ENCODE measurements at regions not wholly inside any gene's neighbourhood (a gene's known extent, or its start where the extent isn't known, plus 50 kb on each side); places are given as distances from the start of the nearest gene placed in this dataset.

- Histone ChIP-seq H4K20me1 (ENCODE audit: insufficient read depth, low read length) (no peaks in the 10 kb centered on the region), H3K4me1 (ENCODE audit: insufficient read depth, low read length, poor library complexity, severe bottlenecking) (no peaks in the 10 kb centered on the region), H2AFZ (ENCODE audit: low read length) (no peak overlapping the region), H3K4me3 (ENCODE audit: low read depth, low read length, poor library complexity, severe bottlenecking) (no peak overlapping the region), H3K9me2 (ENCODE audit: insufficient read depth, low read length) (no peaks in the 10 kb centered on the region), H3K27ac (ENCODE audit: low read depth, low read length, poor library complexity, severe bottlenecking) (no peak overlapping the region), H3K4me2 (ENCODE audit: low read length) (no peak overlapping the region), H3K79me2 (ENCODE audit: insufficient read depth, low read depth, low read length) (no peaks in the 10 kb centered on the region), H3K9me3 (ENCODE audit: low read length) (no peaks in the 10 kb centered on the region), H3K36me3 (ENCODE audit: insufficient read depth, low read length) (no peaks in the 10 kb centered on the region)
- intact Hi-C loops (cut with micrococcal nuclease; ENCODE audit: unreplicated experiment): no loop called here
- ChIA-PET POLR2A (no interaction called here), CTCF (ENCODE audit: unreplicated experiment) (no interaction called here)
- TF ChIP-seq CTCF (conservative IDR thresholded peaks at IDR 0.05; ENCODE audit: low read length): no peak
- TF ChIP-seq EZH2phosphoT487 (IDR thresholded peaks at IDR 0.05; ENCODE audit: borderline replicate concordance, low read depth, low read length): no peak
- BruUV-seq (replicated peaks): no TSS peak
- no peak for DNase-seq (ENCODE audit: low spot score)
These were observed 108.2 kb downstream of the CDC7 start for GRCh38 chr1:91608876-91609275.

DNA sequence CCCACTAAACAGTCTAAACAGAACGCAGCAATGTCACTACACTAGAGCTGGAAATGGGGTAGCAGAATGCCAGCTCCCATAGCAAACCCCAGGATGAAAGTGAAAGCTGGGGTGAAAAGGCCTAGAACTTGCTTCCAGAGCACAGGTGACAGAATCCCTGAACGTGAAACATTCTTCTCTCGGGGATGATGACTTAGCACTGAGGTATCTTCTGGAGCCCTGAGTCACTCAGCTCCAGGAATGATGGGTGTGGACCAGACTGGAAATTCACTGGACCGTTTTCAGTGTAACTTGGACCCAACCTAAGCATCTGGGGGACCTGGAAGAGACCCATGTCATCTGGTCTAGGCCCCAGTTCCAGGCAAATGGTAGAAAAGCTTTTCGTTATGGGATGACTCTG lies 108.9 kb downstream of the CDC7 start:
- Histone ChIP-seq H4K20me1 (ENCODE audit: insufficient read depth, low read length) (no peaks in the 10 kb centered on the region), H2AFZ (ENCODE audit: low read length) (no peak overlapping the region), H3K4me2 (ENCODE audit: low read length) (no peak overlapping the region), H3K36me3 (ENCODE audit: insufficient read depth, low read length) (no peaks in the 10 kb centered on the region), H3K4me3 (ENCODE audit: low read depth, low read length, poor library complexity, severe bottlenecking) (no peak overlapping the region), H3K9me2 (ENCODE audit: insufficient read depth, low read length) (no peaks in the 10 kb centered on the region), H3K4me1 (ENCODE audit: insufficient read depth, low read length, poor library complexity, severe bottlenecking) (no peaks in the 10 kb centered on the region), H3K27ac (ENCODE audit: low read depth, low read length, poor library complexity, severe bottlenecking) (no peak overlapping the region), H3K79me2 (ENCODE audit: insufficient read depth, low read depth, low read length) (no peaks in the 10 kb centered on the region), H3K9me3 (ENCODE audit: low read length) (no peaks in the 10 kb centered on the region)
- TF ChIP-seq EZH2phosphoT487 (IDR thresholded peaks at IDR 0.05; ENCODE audit: borderline replicate concordance, low read depth, low read length) (no peak), CTCF (conservative IDR thresholded peaks at IDR 0.05; ENCODE audit: low read length) (no peak)
- no peak for DNase-seq (ENCODE audit: low spot score)
- BruUV-seq (replicated peaks): no TSS peak
- intact Hi-C loops (cut with micrococcal nuclease; ENCODE audit: unreplicated experiment): no loop called here
- CTCF ChIA-PET (ENCODE audit: unreplicated experiment): no interaction called here
- POLR2A ChIA-PET: interaction anchor here (0.6 kb wide), 1 partner anchor 12 kb away, joined by 3 read pairs; no protein-coding TSS in a partner anchor

- no peaks in the 10 kb centered on the region for H3K79me2 ChIP-seq (ENCODE audit: insufficient read depth, low read depth, low read length)
- H3K9me2 ChIP-seq (ENCODE audit: insufficient read depth, low read length): no peaks in the 10 kb centered on the region
- no peak for DNase-seq (ENCODE audit: low spot score)
- no TSS peak for BruUV-seq (replicated peaks)
- TF ChIP-seq EZH2phosphoT487 (IDR thresholded peaks at IDR 0.05; ENCODE audit: borderline replicate concordance, low read depth, low read length) (no peak), CTCF (conservative IDR thresholded peaks at IDR 0.05; ENCODE audit: low read length) (no peak)
- no peak overlapping the region for H3K4me2 ChIP-seq (ENCODE audit: low read length)
- H3K4me3 ChIP-seq (ENCODE audit: low read depth, low read length, poor library complexity, severe bottlenecking): no peak overlapping the region
- no peaks in the 10 kb centered on the region for H3K36me3 ChIP-seq (ENCODE audit: insufficient read depth, low read length)
- intact Hi-C loops (cut with micrococcal nuclease; ENCODE audit: unreplicated experiment): no loop called here
- no peaks in the 10 kb centered on the region for H4K20me1 ChIP-seq (ENCODE audit: insufficient read depth, low read length)
- ChIA-PET CTCF (ENCODE audit: unreplicated experiment) (no interaction called here), POLR2A (interaction anchor here (0.6 kb wide), 1 partner anchor 13 kb away, joined by 3 read pairs; no protein-coding TSS in a partner anchor)
- no peaks in the 10 kb centered on the region for H3K4me1 ChIP-seq (ENCODE audit: insufficient read depth, low read length, poor library complexity, severe bottlenecking)
- no peak overlapping the region for H3K27ac ChIP-seq (ENCODE audit: low read depth, low read length, poor library complexity, severe bottlenecking)
- no peak overlapping the region for H2AFZ ChIP-seq (ENCODE audit: low read length)
- no peaks in the 10 kb centered on the region for H3K9me3 ChIP-seq (ENCODE audit: low read length)
These were observed 109.5 kb downstream of the CDC7 start for GRCh38 chr1:91610102-91610501.

Measured in OCI-LY7 (cell line).